Esophagus muscularis mucosa (tissue), 4 donors: ENCODE measurements at regions not wholly inside any gene's neighbourhood (a gene's known extent, or its start where the extent isn't known, plus 50 kb on each side); places are given as distances from the start of the nearest gene placed in this dataset.

Experiments
- DNase-seq: peaks from one replicate; pipeline ENCODE4 v3.0.0-alpha.2; 2017; ENCODE audit errors: extremely low spot score
- H3K27ac ChIP-seq, 4 donors: fragments of 200-600 bp; sonication (generic); replicated peaks in 1 of 4; 1 replicate in 3 of 4; 2 replicates in 1 of 4; pipeline ENCODE4 v1.5.1; 2016 to 2019; ENCODE audit warnings: mild to moderate bottlenecking in 1 of 4
- H3K27me3 ChIP-seq, 4 donors: fragments of 200-600 bp; sonication (generic); one replicate each; pipeline versions ENCODE4 v1.5.1 to v1.6.0; 2016 to 2019
- H3K36me3 ChIP-seq, 4 donors: fragments of 200-600 bp; sonication (generic); one replicate each; pipeline ENCODE4 v1.5.1; 2016 to 2019
- H3K4me1 ChIP-seq, 4 donors: fragments of 200-600 bp; sonication (generic); one replicate each; pipeline ENCODE4 v1.5.1; 2016 to 2019
- H3K4me3 ChIP-seq, 4 donors: fragments of 200-600 bp; sonication (generic); 1 replicate in 2 of 4; 2 replicates in 2 of 4; pipeline ENCODE4 v1.5.1; 2016 to 2019; ENCODE audit warnings: mild to moderate bottlenecking in 4 of 4, moderate library complexity in 1 of 4
- H3K9me3 ChIP-seq, 4 donors: fragments of 200-600 bp; sonication (generic); 1 replicate in 3 of 4; 2 replicates in 1 of 4; pipeline ENCODE4 v1.5.1; 2016 to 2019
- EP300 ChIP-seq: sonication (generic); formaldehyde crosslinking; IDR thresholded peaks from one replicate; pipeline ENCODE4 v1.6.1; 2017; ENCODE audit warnings: antibody characterized with exemption
- POLR2A ChIP-seq: fragments of 450-650 bp; IDR thresholded peaks from one replicate; pipeline ENCODE4 v1.6.1; 2017; ENCODE audit warnings: antibody characterized with exemption, moderate library complexity, mild to moderate bottlenecking, low read depth
- POLR2AphosphoS5 ChIP-seq, 2 donors: sonication (generic); formaldehyde crosslinking; IDR thresholded peaks; one replicate each; pipeline ENCODE4 v1.6.1; 2017; ENCODE audit warnings: antibody characterized with exemption in 2 of 2
- WGBS: methylation state at CpG from one replicate; pipeline ENCODE4 v1.1.5; 2018; 5-methylcytosine and 5-hydroxymethylcytosine counted together
- intact Hi-C: fragments of 100-400 bp; cut with DNase I; formaldehyde crosslinking; loops from one replicate; pipeline ENCODE4 v1.15.1; 2023
- TF ChIP-seq, protein P1 (sequence below), 3 experiments: fragments of 200-600 bp in 2 of 3; fragments of 450-650 bp in 1 of 3; sonication (generic) in 2 of 3; IDR thresholded peaks; one replicate each; pipeline ENCODE4 v1.5.1; 2017 to 2019; ENCODE audit warnings: antibody characterized with exemption in 3 of 3, mild to moderate bottlenecking in 2 of 3, moderate library complexity in 1 of 3

DNA sequence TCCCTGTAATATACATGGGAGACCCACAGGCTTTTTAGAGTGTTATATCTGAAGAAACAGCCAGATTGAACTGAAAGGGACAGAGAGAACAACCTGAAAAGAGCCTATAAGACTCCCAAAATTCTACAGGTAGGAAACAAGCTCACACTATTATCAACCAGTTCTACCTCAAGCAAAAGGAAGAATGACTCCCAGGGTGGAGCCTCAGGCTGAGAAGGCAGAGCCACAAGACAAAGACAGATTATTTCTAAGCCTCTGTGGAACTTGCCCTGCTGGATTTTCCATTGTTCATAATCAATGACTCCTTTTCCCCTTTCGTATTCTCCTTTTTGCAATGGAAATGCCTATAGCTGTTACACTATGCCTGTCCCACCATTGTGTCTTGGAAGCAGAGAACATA, 95.1 kb upstream of the LMCD1 start:
- 86% methylated on average over 1 of the region's 1 CpG for WGBS
- intact Hi-C loops, result no loop called here
- no peaks in the 10 kb centered on the region for H3K27me3 ChIP-seq
- H3K4me1 ChIP-seq, result no peaks in the 10 kb centered on the region
- DNase-seq, result no peak
- no peak overlapping the region for H3K27ac ChIP-seq
- TF ChIP-seq POLR2AphosphoS5 (IDR thresholded peaks at IDR 0.05) (no peak), EP300 (no peak), POLR2A (no peak)
- TF ChIP-seq, protein P1, sequence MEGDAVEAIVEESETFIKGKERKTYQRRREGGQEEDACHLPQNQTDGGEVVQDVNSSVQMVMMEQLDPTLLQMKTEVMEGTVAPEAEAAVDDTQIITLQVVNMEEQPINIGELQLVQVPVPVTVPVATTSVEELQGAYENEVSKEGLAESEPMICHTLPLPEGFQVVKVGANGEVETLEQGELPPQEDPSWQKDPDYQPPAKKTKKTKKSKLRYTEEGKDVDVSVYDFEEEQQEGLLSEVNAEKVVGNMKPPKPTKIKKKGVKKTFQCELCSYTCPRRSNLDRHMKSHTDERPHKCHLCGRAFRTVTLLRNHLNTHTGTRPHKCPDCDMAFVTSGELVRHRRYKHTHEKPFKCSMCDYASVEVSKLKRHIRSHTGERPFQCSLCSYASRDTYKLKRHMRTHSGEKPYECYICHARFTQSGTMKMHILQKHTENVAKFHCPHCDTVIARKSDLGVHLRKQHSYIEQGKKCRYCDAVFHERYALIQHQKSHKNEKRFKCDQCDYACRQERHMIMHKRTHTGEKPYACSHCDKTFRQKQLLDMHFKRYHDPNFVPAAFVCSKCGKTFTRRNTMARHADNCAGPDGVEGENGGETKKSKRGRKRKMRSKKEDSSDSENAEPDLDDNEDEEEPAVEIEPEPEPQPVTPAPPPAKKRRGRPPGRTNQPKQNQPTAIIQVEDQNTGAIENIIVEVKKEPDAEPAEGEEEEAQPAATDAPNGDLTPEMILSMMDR (IDR thresholded peaks at IDR 0.05), result no peak
- no peaks in the 10 kb centered on the region for H3K36me3 ChIP-seq
- H3K9me3 ChIP-seq, result peaks cover 0 to 15% (median 11%) of the 10 kb centered on the region in 4 donors
- no peak overlapping the region for H3K4me3 ChIP-seq

DNA sequence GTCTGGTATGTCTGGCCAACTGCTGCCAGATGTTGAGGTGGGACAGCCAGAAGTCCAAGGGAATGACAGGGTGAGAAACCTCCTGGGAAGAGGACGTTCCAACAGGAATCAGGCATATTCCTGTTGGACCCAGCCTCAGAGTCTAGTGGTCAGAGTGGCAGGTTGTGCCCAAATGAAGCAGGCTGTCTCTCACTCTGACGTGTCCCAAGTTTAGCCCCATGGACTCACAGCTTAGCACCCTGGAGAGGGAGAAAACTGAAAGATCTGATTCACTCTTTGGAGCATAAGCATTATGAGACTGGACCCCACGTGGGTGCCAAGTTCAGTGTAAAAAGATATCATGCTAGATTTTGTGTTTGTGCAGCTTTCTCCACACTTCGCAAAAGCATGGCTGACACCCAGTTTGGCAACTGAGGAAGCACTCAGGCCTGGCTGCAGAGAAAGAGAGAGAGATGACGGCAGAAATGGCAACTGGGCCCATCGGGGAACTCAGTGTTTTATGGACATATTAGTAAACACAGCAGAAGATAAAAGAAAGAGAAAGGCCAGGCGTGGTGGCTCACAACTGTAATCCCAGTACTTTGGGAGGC, 88.2 kb upstream of the LMCD1 start:
- Histone ChIP-seq H3K36me3 (no peaks in the 10 kb centered on the region), H3K9me3 (no peaks in the 10 kb centered on the region), H3K4me1 (peaks cover 0 to 3% (median 0%) of the 10 kb centered on the region in 4 donors), H3K27me3 (no peaks in the 10 kb centered on the region), H3K4me3 (no peak overlapping the region), H3K27ac (no peak overlapping the region)
- WGBS, result 81% methylated on average over 7 of the region's 7 CpGs
- TF ChIP-seq, protein P1 (IDR thresholded peaks at IDR 0.05), result no peak
- TF ChIP-seq POLR2AphosphoS5 (IDR thresholded peaks at IDR 0.05), result no peak
- no peak for TF ChIP-seq POLR2A
- no peak for TF ChIP-seq EP300
- intact Hi-C loops, result no loop called here
- peak; percentile 79 for DNase-seq

DNA sequence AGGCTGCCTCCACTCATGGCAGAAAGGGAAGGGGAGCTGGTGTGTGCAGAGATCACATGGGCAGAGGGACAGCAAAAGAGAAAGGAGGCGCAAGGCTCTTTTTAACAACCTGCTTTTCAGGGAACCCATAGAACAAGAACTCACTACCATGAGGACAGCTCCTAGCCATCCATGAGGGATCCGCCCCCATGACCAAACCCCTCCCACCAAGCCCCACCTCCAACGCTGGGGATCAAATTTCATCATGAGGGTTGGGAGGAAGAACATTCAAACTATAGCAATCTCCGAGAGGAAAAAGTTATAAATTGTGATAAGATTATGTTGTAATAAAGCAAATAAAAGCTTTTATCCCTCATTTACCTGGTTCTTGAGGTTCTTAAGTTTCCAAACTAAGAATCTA, 84.7 kb upstream of the LMCD1 start:
- H3K9me3 ChIP-seq, result no peaks in the 10 kb centered on the region
- no peak for DNase-seq
- intact Hi-C loops, result no loop called here
- no peaks in the 10 kb centered on the region for H3K27me3 ChIP-seq
- WGBS, result 69% methylated on average over 4 of the region's 4 CpGs
- H3K4me3 ChIP-seq, result no peak overlapping the region
- peaks cover 0 to 3% (median 0%) of the 10 kb centered on the region in 4 donors for H3K4me1 ChIP-seq
- no peaks in the 10 kb centered on the region for H3K36me3 ChIP-seq
- TF ChIP-seq, protein P1 (IDR thresholded peaks at IDR 0.05), result no peak
- TF ChIP-seq EP300, result no peak
- TF ChIP-seq POLR2AphosphoS5 (IDR thresholded peaks at IDR 0.05), result no peak
- no peak for TF ChIP-seq POLR2A
- H3K27ac ChIP-seq, result no peak overlapping the region

DNA sequence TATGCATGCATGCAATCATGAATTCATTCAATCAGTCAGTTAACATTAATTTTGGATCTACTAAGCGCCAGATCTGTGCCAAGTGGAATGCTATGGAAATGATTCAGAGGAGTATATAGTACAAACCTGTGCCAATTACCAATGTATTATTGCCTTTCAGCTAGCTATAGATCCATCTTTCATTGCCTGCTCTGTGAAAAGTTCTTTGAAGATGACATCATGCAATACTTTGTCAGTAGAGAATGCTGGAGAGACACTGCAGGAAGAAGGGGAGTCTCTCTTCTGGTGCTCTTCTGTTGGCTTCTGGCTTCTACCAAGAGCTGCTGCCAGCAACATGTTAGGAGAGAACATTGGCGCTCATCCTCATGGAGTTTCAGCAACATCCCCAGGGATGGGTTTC, 81.0 kb upstream of the LMCD1 start:
- Histone ChIP-seq H3K36me3 (no peaks in the 10 kb centered on the region), H3K9me3 (peaks cover 0 to 17% (median 11%) of the 10 kb centered on the region in 4 donors), H3K4me3 (no peak overlapping the region), H3K27me3 (no peaks in the 10 kb centered on the region), H3K27ac (no peak overlapping the region), H3K4me1 (peaks cover 0 to 3% (median 0%) of the 10 kb centered on the region in 4 donors)
- 88% methylated on average over 2 of the region's 2 CpGs for WGBS
- no peak for TF ChIP-seq POLR2A
- no peak for TF ChIP-seq EP300
- TF ChIP-seq POLR2AphosphoS5 (IDR thresholded peaks at IDR 0.05), result no peak
- TF ChIP-seq, protein P1 (IDR thresholded peaks at IDR 0.05), result no peak
- no peak for DNase-seq
- intact Hi-C loops, result no loop called here

DNA sequence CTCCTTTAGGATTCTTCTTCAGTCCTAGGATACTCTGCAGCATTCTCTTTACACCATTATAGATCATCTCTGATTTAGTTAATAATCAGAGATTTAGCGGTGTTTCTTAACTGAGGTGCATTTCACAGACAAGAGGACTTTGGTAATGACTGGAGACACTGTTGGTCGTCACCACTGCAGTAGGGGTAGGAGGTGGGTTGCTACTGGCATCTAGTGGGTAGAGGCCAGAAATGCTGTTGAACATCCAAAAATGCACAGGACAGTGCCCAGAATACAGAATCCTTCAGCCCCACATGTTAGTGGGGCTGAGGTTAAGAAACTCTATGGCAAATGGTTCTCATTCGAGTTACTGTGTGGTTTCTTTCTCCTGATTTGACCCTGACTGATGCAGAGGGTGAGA, 80.4 kb upstream of the LMCD1 start:
- Histone ChIP-seq H3K4me1 (peaks cover 0 to 3% (median 0%) of the 10 kb centered on the region in 4 donors), H3K27me3 (no peaks in the 10 kb centered on the region), H3K27ac (no peak overlapping the region), H3K36me3 (no peaks in the 10 kb centered on the region), H3K4me3 (no peak overlapping the region), H3K9me3 (peaks cover 0 to 17% (median 11%) of the 10 kb centered on the region in 4 donors)
- WGBS, result 81% methylated on average over 3 of the region's 3 CpGs
- intact Hi-C loops, result no loop called here
- TF ChIP-seq EP300, result no peak
- TF ChIP-seq POLR2A, result no peak
- TF ChIP-seq POLR2AphosphoS5 (IDR thresholded peaks at IDR 0.05), result no peak
- TF ChIP-seq, protein P1 (IDR thresholded peaks at IDR 0.05), result no peak
- no peak for DNase-seq
